ENCODE measurements at regions not wholly inside any gene's neighbourhood (a gene's known extent, or its start where the extent isn't known, plus 50 kb on each side); places are given as distances from the start of the nearest gene placed in this dataset.

DNA sequence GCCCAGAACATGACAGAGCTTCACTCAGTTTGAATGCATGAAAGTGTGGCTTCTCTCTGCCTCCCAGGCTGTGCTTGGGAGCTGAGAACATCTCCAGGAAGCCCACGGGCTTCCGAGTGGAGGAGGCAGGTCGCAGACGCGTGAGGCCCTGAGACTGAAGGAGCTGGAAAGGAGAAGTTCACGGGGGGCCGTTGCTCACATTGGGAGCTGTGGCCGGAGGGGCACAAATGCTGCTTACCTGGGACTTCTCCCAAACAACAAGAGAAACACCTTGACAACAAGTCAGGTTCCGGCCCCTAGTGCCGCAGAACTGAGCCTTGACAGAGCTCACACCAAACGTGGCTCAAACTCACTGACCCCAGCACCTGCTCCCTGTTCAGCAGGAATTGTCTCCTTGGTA, 207.0 kb downstream of the BRD1 start (continued):
- no peak for TF ChIP-seq KMT2A (CRISPR knock-in tag; IDR thresholded peaks at IDR 0.05)
- no peak for TF ChIP-seq HES4 (CRISPR knock-in tag; IDR thresholded peaks at IDR 0.05; ENCODE audit: borderline replicate concordance)
- no peak for TF ChIP-seq FOXJ3 (CRISPR knock-in tag; IDR thresholded peaks at IDR 0.05; ENCODE audit: borderline replicate concordance)
- no peak for TF ChIP-seq TGIF2 (CRISPR knock-in tag; IDR thresholded peaks at IDR 0.05)
- TF ChIP-seq AGO1 (IDR thresholded peaks at IDR 0.05; ENCODE audit: low read depth, low read length, poor library complexity, severe bottlenecking): no peak
- no peak for TF ChIP-seq MTA1 (CRISPR knock-in tag; IDR thresholded peaks at IDR 0.05; ENCODE audit: borderline replicate concordance)
- TF ChIP-seq, protein P1, sequence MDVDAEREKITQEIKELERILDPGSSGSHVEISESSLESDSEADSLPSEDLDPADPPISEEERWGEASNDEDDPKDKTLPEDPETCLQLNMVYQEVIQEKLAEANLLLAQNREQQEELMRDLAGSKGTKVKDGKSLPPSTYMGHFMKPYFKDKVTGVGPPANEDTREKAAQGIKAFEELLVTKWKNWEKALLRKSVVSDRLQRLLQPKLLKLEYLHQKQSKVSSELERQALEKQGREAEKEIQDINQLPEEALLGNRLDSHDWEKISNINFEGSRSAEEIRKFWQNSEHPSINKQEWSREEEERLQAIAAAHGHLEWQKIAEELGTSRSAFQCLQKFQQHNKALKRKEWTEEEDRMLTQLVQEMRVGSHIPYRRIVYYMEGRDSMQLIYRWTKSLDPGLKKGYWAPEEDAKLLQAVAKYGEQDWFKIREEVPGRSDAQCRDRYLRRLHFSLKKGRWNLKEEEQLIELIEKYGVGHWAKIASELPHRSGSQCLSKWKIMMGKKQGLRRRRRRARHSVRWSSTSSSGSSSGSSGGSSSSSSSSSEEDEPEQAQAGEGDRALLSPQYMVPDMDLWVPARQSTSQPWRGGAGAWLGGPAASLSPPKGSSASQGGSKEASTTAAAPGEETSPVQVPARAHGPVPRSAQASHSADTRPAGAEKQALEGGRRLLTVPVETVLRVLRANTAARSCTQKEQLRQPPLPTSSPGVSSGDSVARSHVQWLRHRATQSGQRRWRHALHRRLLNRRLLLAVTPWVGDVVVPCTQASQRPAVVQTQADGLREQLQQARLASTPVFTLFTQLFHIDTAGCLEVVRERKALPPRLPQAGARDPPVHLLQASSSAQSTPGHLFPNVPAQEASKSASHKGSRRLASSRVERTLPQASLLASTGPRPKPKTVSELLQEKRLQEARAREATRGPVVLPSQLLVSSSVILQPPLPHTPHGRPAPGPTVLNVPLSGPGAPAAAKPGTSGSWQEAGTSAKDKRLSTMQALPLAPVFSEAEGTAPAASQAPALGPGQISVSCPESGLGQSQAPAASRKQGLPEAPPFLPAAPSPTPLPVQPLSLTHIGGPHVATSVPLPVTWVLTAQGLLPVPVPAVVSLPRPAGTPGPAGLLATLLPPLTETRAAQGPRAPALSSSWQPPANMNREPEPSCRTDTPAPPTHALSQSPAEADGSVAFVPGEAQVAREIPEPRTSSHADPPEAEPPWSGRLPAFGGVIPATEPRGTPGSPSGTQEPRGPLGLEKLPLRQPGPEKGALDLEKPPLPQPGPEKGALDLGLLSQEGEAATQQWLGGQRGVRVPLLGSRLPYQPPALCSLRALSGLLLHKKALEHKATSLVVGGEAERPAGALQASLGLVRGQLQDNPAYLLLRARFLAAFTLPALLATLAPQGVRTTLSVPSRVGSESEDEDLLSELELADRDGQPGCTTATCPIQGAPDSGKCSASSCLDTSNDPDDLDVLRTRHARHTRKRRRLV (CRISPR knock-in tag; IDR thresholded peaks at IDR 0.05): no peak

DNA sequence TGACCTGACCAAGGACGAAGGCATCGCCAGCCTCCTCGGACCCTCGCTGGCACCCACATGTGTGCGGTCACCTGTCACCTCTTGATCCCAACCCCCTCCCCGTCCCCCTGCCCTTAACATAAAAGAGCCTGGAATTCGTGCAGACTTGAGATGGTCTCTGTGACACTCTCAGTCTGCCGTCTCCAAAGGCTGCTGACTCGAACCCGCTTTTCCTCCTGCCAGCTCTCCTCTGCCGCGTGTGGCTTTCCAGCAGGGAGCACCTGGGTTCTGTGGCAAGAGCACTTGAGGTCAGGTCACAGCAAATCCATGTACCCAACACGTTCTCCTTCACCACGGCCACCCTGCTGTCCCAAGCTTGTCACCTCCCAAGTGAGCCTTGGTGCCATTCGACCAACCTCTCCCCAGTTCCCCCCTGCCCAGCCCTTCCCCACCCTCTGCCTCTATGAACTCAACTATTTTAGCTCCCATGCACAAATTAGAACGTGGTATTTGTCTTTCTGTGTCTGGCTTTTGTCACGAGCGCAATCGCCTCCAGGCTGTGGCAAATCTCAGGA, 207.6 kb downstream of the BRD1 start:
- no peak for FAIRE-seq
- WGBS (ENCODE audit: low lambda C conversion rate): 6% methylated on average over 17 of the region's 19 CpGs
- no peak for TF ChIP-seq RORA (CRISPR knock-in tag; IDR thresholded peaks at IDR 0.05)
- TF ChIP-seq ZFYVE20 (CRISPR knock-in tag; IDR thresholded peaks at IDR 0.05; ENCODE audit: borderline replicate concordance, low read depth): no peak
- no peak for TF ChIP-seq EED (CRISPR knock-in tag; IDR thresholded peaks at IDR 0.05)
- no peak for TF ChIP-seq ZNF841 (CRISPR knock-in tag; IDR thresholded peaks at IDR 0.05; ENCODE audit: borderline replicate concordance)
- TF ChIP-seq SALL2 (CRISPR knock-in tag; IDR thresholded peaks at IDR 0.05): no peak
- TF ChIP-seq SMARCE1 (IDR thresholded peaks at IDR 0.05; ENCODE audit: borderline replicate concordance): no peak
- TF ChIP-seq RFX5 (IDR thresholded peaks at IDR 0.05; ENCODE audit: low read depth, low read length): no peak
- TF ChIP-seq, protein P2, sequence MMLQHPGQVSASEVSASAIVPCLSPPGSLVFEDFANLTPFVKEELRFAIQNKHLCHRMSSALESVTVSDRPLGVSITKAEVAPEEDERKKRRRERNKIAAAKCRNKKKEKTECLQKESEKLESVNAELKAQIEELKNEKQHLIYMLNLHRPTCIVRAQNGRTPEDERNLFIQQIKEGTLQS (CRISPR knock-in tag; IDR thresholded peaks at IDR 0.05): no peak
- TF ChIP-seq SNAI1 (CRISPR knock-in tag; IDR thresholded peaks at IDR 0.05; ENCODE audit: borderline replicate concordance): no peak
- TF ChIP-seq, protein P3, sequence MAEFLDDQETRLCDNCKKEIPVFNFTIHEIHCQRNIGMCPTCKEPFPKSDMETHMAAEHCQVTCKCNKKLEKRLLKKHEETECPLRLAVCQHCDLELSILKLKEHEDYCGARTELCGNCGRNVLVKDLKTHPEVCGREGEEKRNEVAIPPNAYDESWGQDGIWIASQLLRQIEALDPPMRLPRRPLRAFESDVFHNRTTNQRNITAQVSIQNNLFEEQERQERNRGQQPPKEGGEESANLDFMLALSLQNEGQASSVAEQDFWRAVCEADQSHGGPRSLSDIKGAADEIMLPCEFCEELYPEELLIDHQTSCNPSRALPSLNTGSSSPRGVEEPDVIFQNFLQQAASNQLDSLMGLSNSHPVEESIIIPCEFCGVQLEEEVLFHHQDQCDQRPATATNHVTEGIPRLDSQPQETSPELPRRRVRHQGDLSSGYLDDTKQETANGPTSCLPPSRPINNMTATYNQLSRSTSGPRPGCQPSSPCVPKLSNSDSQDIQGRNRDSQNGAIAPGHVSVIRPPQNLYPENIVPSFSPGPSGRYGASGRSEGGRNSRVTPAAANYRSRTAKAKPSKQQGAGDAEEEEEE (CRISPR knock-in tag; IDR thresholded peaks at IDR 0.05; ENCODE audit: borderline replicate concordance): no peak
- no peak for TF ChIP-seq ZNF713 (CRISPR knock-in tag; IDR thresholded peaks at IDR 0.05)

More for the DNA sequence above, 207.6 kb downstream of the BRD1 start:
- peaks cover 3% of the 10 kb centered on the region; the same call in 1 of the 2 replicates for H4K20me1 ChIP-seq (ENCODE audit: insufficient read depth, low read length)
- no TSS peak for BruUV-seq (replicated peaks)
- H3K27ac ChIP-seq (ENCODE audit: extremely low read length, insufficient read depth, low read length): no peak overlapping the region
- in situ Hi-C loops (cut with HindIII; ENCODE audit: extremely low pct_ligation_motif_present, low pct_unique_long_range_greater_than_20kb) (no loop called here), intact Hi-C loops (cut with micrococcal nuclease; ENCODE audit: unreplicated experiment) (no loop called here)
- DNase-seq (ENCODE audit: low spot score) (no peak), ATAC-seq (no peak)
- no peaks in the 10 kb centered on the region for H3K4me1 ChIP-seq (ENCODE audit: insufficient read depth, low read length)
- CTCF ChIA-PET (ENCODE audit: low intra/inter-chr PET ratio, low total read pairs): no interaction called here
- H3K4me3 ChIP-seq (replicated peaks in 1 of 3; ENCODE audit: insufficient read depth in 1 of 3, low read depth in 2 of 3, low read length in 3 of 3): no peak overlapping the region
- H3K9me3 ChIP-seq (ENCODE audit: low read length): no peaks in the 10 kb centered on the region
- H3K36me3 ChIP-seq (replicated peaks in 1 of 2; ENCODE audit: control insufficient read depth in 1 of 2, insufficient read depth in 2 of 2, low read length in 2 of 2): no peaks in the 10 kb centered on the region
- peaks cover 21 to 75% of the 10 kb centered on the region in 2 experiments for H3K27me3 ChIP-seq (ENCODE audit: control insufficient read depth in 1 of 2, insufficient read depth in 2 of 2, low read length in 2 of 2)
- POLR2A ChIA-PET: no interaction called here
- no peaks in the 10 kb centered on the region for H3K79me2 ChIP-seq (ENCODE audit: insufficient read depth, low read length)
- H2AFZ ChIP-seq (ENCODE audit: low read length): no peak overlapping the region
- H3K9ac ChIP-seq (ENCODE audit: insufficient read depth, low read depth, low read length): no peak overlapping the region
- no peak overlapping the region for H3K4me2 ChIP-seq (ENCODE audit: low read depth, low read length)

Data from HepG2 (cell line).